NCI-H2196 (cell line): ENCODE measurements at regions not wholly inside any gene's neighbourhood (a gene's known extent, or its start where the extent isn't known, plus 50 kb on each side); places are given as distances from the start of the nearest gene placed in this dataset.

Source experiments
- DNase-seq: peaks from one replicate; lab custom pipeline; 2025; ENCODE audit not compliant: unreplicated experiment; lab: John Stamatoyannopoulos, UW

DNA sequence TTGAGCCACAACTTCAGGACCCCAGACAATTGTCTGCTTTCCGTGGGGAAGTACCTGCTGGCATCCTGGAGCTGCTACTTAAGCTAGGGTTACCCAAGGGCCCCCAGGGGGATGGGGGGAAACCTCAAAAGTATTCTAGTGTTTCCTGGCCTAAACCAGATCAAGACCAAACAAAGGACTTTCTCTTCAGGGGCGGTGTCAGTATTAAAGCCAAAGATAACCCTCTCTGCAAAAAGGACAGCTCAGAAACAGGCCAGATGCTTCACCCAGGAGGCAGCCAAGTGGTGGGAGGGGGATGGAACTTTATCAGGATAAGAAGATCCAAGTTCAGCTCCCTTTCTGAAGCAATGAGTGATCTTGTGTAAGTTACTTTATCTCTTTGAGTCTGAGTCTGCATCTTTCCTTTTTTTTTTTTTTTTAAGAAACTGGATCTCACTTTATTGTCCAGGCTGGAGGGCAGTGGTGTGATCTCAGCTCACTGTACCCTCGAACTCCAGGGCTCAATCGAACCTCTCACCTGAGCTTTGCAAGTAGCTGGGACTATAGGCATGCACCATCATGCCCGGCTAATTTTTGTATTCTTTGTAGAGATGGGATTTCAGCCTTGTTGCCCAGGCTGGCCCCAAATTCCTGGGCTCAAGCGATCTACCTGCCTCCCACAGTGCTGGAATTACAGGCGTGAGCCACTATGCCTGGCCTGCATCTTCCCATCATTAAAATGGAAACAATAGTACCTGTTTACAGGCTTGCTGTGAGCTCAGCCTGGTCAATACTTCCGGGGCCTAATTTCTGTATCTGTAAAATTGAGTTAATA lies 151.8 kb upstream of the PTPRM start:
- DNase-seq: no peak

DNA sequence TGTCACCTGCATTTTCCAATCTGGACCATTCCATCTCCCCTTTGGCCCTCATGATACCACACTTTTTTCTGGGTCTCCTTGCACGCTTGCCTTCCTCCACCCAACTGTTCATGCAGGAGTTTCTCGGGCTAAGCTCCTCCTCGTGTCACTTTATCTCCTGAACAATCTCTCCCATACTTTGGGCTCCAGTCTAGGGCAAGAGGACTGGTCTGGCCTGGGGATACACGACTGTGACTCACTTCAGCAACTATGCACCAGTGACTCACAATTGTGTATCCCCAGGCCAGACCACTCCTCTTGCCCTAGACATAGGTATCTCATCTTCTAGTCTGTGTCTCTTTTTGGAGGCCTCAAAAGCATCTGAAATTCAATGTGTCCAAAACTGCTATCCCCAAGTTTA lies 149.4 kb upstream of the PTPRM start:
- DNase-seq: no peak

DNA sequence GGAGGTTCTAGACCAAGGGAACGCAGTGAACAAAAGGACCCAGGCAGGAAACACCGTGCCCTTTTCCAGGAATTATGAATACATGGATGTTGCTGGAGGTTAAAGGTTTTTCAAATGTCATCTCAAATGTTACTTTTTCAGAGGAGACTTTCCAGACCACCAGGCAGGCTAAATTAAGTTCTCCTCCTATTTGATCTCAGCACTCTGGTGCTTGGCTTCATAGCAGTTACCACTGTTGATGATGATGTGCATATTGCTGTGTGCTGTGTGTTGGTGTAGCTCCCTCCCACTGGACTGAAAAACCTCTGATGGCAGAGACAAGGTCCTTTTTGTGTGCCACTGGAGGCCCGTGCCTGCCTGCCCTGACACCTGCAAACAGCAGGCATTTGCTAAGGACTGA lies 137.3 kb upstream of the PTPRM start:
- DNase-seq: no peak

DNA sequence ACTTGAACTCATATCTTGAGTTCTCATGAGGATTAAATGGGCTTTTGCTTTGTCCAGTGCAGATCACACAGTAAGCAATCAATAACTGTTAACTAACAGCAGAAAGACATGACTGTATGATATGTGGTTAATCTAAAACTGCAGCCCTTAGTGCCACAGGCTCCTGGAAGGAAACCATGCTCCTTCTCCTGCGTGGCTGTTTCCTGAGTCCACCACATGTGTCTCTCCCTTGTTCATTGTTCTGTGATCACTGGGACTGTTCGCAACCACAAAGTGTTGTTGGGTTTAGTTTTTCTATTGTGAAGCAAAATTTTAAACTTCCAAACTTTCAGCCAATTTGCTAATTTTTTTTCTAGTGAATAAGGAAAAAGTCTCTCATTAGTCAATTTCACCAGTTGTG lies 130.9 kb upstream of the PTPRM start:
- DNase-seq: no peak

DNA sequence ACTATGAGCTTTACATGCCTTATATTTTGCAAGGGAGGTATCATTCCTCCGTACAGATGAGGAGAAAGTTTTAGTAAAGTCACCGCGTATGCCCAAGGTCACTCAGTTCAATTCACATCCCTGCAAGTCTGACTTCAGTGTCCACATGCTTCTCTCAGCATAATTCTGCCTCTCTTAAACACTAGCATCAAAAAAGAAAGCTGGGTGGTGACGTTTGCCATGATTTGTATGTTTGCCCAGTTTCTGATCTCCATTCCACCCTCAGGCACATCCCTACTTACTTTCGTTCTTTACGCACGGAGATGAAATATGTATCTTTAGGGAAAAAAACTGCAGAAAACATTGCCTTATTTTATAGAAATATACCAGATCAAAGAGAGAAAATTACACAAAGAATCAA lies 129.2 kb upstream of the PTPRM start:
- no peak for DNase-seq

DNA sequence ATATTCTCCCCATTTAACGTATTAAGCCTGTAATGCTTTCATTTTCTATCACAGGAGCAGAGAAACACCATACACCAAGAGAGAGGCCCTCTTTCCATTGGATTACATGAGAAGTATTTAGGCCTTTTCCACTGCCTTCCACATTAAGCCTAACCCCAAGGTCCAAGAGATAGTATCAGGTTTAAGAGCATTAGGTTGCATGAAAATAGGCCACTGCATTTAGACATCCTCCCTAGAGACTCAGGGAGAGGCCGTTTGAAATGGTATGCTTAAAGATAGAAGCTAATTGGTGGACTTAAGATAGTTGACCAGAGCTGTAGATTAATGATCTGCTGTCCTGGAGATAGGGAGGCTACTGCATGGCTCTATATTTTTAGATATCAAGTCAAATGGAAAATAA lies 128.5 kb upstream of the PTPRM start:
- DNase-seq: no peak

DNA sequence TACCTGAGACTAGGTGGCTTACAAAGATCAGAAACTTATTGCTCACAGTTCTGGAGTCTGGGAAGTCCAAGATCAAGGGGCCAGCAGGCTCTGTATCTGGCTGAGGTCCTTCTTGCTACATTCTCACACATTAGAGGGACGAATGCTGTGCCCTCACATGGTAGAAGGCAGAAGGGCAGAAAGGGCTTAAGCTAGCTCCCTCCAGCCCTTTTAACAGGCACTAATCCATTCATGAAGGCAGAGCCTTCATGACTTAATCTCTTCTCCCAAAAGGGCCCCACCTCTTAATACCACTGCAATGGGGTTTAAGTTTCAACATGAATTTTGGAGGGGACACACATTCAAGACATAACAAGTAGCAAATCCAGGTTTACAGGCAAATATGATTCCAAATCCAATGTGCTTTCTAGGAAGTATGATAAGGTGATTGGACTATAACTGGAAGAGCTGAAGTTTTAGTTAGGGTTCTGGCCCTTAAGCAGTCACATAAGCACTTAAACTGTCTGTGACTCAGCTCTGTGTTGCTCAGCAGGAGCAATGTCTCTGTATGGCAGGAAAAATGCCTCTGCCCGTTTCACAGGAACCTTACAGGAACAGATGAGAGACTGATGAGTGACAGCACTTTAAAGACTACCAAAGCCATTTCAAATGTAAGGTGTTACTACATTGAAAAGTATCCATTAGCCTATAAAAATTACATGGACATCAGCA lies 119.6 kb upstream of the PTPRM start:
- DNase-seq: no peak

DNA sequence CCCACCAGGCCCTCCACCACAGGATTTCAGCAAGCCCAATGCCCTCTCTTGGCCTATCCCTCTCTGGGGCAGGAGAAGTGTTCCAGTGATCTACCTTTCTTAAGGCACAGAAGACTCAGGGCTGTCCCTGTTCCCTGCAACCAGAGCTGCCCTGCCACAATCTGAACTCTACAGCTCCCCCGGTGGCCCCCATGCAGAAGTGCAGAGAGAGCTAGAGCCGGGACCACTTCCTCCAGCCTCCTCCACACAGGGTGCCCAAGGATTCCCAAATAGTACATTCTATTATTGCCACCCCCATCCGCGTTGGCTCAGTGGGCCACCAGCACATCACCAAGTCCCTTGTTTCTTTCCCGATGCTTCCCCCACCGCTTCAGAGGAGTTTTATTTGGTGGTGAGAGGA lies 114.8 kb upstream of the PTPRM start:
- peak; percentile 17 for DNase-seq

DNA sequence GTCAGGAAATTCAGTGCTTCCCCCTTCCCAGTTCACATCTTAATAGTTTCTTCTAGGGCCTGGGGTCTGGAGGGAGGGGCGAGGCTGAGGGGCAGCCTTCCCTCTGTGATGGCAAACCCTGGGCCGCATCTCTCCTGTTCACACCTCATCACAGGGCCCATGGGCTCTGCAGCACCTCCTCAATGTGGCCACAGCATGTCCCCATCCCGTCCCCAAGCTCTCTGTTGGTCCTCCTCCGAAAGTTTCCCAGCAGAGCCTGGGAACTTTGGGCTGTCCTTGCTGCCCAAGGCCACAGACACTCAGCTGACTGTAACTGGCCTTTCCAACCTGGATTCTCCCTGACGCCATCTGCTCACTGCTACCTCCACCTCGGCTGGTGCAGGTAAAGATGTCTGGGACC lies 112.7 kb upstream of the PTPRM start:
- no peak for DNase-seq

DNA sequence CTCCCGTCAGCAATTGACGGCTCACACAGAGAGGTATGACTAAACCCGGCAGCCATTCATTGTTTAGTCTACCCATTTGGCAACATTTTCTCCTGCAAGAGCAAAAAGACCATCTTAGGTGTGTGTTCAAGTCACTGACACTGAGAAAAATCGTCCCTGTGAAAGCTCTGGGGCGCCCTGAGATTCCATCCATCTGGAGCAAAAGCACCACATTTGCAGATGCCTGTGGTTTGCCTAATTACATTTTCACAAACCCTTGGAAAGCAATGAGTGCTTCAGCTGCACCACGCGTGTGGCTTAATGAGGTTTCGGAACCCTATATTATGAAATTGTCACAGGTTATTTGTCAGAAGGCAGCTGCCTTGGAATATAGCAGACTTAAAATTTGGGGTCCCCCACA lies 110.7 kb upstream of the PTPRM start:
- DNase-seq: no peak

DNA sequence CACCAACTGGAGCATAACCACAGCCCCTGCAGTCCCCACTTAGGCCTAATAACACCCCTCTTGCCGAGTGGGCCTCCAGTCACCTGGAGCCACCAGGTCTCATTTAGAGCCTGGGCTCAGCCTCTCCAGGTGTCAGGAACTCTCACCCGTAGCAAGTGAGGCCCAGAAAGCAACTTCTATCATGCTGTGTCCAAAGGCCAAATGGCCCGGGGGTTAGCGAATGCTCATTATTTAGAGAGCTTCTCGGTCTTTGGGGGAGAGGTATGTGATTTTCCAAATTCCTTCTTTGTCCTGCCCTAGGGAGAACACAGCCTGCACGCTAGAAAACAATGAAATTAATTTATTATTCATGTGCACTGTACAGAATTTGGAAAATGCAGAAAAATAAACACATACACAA lies 109.9 kb upstream of the PTPRM start:
- no peak for DNase-seq

DNA sequence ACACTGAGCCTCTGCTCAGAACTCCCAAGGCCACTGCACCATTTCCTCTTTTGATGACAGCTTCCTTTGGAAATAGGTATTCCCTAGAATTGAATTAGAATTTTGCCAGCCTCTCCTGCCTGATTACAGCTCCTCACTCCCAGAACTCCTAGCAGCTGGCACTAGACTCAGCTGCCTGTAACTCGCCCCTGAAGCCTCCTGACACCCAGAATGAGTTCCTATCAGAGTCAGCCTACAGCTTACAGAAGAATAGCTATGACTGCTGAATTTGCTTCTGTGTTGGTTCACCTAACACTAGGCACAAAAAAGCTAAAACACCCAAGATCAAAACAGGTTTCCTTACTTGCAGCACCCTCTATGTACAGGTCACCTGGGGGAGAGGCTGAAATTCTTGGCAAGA lies 108.2 kb upstream of the PTPRM start:
- DNase-seq: no peak

DNA sequence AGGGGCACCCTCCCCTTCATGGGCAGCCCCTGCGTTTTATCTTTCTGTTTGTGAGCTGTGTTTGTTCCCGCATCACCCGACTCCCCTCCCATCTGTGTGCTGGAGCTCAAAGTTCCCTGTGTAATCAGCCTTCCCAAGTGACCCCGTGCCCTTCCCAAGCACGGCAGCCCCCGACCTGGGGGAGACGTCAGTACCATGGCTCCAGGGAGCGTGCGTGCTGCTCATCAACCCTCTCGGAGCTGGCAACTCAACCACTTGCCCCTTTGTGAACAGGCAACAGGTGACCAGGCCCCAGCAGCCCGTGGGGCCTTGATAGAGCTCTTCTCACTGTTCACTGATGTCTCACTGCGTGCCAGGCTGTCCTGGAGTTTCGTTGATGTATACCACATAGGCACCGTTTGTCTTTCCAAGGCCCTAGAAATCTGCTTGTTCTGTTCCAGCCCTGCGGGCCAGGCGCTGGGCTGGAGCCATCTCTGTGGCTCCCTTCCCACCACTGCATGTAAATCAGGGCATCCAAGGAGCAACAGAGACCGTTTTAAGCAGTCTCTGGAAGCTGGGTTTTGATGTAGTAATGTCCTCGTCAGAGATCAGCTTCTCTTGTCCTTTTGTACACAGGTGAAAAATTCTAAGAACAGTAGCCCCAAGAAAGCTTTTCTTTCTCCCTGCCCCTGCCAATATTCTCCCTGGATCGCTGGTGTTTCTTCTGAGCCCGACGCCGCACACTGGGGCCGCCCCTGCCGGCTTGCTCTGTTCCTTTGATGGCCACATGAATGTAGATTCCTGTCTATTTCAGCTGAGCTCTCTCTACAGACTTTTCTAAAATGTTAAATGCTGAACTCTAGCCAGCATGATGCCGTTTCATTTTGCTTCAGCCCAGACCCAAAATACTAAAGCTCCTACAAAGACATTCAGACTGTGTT lies 107.0 kb upstream of the PTPRM start:
- DNase-seq: no peak

DNA sequence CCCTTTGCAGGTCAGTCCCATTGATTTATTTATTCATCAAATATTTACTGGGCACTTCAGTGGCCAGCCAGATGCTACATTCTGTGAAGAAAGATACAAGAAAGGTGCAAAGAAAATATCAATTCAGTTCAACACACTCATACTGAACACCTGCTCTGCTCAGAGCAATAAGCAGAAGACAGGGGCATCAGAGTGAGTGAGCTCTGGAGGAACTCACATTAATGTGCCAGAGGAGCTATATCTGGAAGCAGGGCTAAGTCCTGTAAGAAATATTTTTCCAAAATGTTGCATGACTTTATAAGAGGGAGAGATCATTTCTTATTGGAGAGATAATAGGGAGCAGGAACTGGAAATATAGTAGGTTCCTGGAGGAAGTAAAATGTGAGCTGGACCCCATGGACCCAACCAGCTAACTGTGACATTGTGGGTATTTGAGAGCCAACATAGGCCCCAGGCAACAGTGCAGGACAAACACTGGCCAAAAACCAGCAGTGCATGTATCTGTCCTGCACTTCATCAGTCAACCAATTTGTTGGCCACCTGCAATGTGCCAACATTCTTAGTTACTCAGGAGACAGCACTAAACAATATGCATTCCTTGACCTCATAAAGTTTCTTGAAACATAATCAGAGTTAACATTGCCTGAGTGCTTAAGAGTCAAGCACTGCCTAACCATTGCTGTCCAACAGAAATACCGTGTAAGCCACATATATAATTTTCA lies 102.7 kb upstream of the PTPRM start:
- DNase-seq: no peak

DNA sequence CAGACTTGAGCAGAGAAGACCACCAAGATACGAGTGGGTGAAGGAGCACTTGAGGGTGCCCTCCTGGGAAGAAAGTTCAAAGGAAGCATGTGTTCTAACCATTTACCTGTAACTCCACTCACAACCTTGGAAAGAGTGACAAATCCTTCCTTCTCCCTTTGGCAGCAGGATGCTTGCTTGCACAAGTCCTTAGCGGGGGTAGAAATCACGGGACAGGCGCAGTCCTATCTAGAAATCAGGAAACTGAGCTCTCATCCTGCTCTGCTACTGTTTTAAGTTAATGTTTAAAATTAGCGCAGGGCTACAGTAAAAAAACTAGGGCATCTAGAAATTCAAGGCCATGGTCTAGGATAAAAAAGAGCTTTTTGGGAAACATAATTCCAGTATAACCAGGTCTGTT lies 100.9 kb upstream of the PTPRM start:
- no peak for DNase-seq

DNA sequence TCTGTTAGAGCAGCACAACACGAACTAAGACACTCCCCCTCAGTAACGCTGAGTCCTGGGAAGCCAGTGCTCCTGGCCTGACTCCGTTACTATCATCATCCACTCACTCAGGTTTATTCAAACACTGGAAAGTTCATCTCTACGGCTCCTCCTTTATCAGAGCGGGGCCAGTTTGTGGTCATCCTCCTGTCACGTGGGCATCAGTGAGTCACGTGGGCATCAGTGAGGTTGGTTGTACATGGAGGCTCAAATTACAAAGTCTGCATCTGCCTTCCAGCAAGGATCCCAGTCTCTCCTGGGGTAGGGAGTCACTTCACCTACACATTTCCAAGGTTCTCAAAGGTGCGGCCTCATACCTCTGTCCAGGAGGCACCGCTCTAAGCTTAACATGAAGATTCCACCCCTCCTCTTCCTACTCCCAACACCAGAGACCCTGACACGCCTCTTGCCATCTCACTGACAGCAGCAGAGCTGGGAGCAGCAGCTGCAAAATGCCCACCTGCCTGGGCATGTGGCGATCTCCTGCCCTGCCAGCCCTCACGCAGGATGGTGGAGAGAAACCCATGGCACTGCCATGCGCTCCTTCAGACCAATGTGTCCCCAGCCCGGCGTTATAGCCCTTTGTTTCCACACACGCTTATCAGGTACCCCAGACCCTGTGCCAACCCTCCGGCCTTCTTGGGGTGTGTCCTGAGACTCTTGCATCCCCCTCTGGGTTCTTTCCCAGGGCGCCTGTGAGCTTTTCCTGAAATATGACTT lies 99.2 kb upstream of the PTPRM start:
- peak; percentile 25 for DNase-seq

DNA sequence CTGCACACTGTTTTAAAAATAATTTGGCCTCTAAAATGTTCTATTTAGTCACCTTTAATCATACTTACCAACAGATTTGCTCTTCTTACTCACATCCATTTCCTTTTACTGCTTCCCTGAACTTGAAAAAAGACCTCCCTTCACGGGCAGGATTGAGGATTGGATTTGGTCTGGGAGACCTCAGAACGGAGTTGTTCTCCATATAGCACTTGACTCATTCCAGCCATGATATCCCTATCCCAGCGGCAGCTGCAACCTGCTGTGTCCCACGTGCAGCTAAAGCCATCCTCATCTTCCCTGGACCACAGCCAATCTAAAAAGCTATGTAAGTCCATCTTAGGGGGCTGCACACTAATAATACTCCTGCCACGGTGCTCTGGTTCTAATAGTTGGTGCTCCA lies 97.0 kb upstream of the PTPRM start:
- no peak for DNase-seq

DNA sequence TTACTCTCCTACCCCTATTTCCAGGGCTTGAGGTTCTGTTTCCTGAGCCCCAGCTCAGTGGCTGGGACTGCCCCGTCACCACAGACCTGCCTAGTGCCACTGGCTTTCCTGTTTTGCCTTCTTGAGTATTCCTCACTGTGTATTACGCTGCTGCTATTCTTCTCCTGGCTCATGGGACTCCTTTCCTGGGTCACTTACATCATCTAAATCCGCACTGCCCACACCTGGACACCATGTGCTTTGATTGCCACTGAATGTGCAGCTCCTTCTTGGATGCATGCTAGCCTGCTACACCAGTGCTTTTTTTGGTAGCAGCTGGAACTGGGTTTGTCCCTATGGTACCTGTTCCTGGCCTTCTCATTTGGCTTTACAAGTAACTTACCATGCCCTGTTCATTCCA lies 96.6 kb upstream of the PTPRM start:
- DNase-seq: no peak

DNA sequence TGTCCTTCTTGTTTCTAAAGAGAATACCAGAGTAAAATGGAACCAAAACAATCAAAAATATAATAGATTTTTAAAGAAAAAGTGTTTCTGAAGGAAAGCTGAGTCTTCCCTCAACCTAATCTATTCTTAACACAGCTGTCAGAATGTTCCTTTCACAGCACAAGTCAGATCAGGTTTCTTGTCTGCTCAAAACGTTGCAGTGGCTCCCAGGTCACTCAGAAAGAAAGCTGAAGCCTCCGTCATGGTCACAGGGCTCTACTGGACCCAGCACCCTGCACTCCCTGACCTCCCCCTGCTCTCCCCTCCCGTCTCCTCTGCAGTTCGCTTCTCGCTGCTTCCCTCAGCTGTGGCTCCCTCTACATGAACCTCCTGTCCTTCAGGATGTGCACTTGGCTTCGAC lies 90.7 kb upstream of the PTPRM start:
- no peak for DNase-seq

DNA sequence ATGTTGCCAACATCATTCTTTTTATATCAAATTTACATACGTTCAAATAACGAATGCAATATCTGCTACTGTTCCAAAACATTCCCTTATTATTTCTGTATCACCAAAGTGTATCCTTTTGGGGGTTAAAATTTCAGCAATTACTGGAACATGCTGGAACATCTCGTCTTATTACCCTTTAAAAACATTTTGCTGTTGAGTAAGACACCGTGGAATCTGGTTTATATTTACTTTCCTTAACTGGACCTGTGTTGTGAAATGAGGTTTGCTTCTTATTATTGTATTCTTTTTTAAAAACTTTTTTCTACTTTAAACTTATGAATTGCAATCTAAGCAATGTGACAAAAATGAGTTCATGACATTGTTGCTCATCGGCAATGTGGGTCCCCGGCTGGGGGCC lies 87.4 kb upstream of the PTPRM start:
- DNase-seq: no peak
